RCC 7860 (cell line): ENCODE measurements at regions not wholly inside any gene's neighbourhood (a gene's known extent, or its start where the extent isn't known, plus 50 kb on each side); places are given as distances from the start of the nearest gene placed in this dataset.
"Not testable (repeated sequence)": the region's sequence is repeated elsewhere in the genome, so short reads cannot be mapped to it uniquely, and the experiment has no call there.

Experiments
- DNase-seq: peaks from one replicate; pipeline ENCODE4 v3.0.0-alpha.2; 2015; ENCODE audit warnings: low spot score
- FAIRE-seq: peaks from 2 replicates; lab custom pipeline; 2012; peaks lifted over from hg19 to GRCh38; lab: Jason Lieb, UNC

DNA sequence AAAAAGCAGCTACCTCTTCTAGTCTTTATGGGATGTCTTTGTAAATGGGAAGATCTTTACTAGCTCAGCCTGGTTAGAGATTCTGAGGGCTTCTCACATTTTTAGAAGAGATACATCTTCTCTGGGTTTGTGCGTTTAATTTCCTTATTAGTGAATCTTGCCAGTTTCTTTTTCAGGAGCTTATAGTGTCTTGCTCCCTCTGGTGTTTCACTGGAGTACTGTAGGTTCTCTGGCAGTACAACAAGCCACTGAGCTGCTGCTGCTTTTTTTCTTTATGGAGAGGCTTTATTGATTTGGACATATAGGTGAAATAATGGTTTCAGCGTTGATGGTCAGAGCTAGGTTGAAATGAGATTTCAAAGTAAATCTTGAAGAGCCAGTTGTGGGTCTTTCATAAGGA, 82.9 kb downstream of the LAS1L start:
- FAIRE-seq (no peak), DNase-seq (peak; percentile 5)

DNA sequence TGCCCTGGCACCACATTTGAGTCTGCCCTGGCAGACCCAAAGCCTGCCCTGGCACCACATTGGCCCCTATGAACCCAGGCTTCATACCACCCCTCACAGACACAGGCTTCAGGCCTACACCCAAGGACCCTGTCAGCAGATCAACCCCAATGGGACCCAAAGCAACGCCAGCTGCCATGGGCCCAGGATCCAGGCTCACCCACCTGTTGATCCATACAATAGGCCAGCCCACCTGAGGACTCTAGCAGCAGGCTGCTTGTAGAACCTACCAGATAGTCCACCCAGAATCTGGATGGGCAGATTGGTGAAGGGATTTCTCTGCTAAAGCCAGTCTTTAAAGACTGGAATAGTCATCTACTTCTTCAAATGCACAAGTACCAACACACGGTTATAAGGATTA, 114.4 kb downstream of the LAS1L start:
- DNase-seq, result no peak
- FAIRE-seq, result no peak

DNA sequence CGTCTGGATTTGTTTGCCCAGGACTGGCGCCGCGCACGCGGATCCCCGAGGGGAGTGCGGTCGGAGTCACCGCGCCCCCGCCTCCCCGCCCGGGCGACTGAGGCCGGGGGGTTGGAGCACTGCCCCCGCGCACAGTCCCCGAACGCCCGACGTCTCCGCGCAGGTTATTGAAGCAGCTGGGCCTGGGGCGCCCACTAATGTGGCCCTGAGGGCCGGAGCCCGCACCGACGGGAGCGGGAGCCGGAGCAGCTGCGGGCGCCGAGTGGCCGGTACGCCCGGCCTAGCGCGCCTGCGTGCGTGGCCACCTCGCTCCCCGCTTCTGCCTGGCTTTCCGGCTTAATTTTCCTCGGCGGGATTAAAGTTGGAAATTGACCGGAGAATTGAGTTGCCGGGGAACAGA, 126.9 kb downstream of the LAS1L start:
- FAIRE-seq, DNase-seq: not testable (repeated sequence)

DNA sequence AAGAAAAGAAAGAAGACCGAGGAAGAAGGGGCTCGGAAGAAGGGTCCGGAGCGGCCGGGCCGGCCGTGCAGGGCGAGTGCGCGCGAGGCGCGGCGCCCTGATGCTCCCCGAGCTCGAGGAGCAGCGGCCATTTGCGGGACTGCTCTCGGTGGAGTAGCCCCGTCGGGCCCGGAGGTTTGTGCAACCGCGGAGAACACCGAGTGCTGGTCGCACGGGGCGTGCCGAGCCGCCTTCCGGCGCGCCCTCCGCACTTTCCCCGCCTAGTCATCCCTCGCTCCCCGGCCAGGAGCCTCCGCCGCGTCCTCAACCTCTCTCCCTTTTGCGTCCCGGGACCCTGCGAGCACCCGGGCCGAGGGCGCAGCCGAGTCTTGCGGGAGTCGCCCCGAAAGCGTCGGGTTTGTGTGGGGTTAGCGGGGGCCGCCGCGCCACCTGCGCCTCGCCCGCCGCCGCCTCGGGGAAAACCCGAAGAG, 127.4 kb downstream of the LAS1L start:
- no peak for FAIRE-seq
- DNase-seq, result no peak

DNA sequence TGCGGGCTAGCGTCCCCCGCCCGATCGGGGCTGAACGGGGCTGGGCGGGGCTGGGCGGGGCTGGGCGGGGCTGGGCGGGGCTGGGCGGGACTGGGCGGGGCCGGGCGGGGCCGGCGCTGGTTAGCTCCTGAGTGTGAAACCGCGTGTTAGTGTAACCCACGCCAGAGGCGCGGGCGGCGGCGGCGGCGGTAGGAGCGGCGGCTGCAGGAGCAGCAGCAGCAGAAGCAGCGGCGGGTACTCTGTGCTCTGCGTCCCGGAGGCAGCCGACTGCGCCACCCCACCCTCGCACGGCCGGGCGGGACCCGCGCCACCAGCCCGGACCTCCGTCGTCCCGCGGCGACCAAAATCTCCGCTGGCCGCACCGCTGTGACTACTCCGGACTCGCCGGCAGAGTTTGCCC, 128.1 kb downstream of the LAS1L start:
- DNase-seq (no peak), FAIRE-seq (no peak)

DNA sequence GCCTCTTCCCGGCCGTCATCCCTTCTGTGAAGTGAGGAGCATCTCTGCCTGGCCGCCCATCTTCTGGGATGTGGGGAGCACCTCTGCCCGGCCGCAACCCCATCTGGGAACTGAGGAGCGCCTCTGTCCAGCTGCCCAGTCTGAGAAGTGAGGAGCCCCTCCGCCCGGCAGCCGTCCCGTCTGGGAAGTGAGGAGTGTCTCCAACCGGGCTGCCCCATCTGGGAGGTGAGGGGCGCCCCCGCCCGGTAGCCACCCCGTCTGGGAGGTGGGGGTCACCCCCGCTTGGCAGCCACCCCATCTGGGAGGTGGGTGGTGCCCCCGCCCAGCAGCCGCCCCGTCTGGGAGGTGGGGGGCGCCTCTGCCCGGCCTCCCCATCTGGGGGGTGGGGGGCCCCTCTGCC, 142.3 kb downstream of the LAS1L start:
- FAIRE-seq, result no peak
- no peak for DNase-seq

DNA sequence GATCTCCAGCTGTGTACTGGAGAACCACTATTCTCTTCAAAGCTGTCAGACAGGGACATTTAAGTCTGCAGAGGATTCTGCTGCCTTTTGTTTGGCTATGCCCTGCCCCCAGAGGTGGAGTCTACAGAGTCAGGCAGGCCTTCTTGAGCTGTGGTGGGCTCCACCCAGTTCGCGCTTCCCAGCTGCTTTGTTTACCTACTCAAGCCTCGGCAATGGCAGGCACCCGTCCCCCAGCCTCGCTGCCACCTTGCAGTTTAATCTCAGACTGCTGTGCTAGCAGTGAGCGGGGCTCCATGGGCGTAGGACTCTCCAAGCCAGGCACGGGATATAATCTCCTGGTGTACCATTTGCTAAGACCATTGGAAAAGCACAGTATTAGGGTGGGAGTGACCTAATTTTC, 145.5 kb downstream of the LAS1L start:
- not testable (repeated sequence) for DNase-seq, FAIRE-seq
